HCT116 (cell line): ENCODE measurements at regions not wholly inside any gene's neighbourhood (a gene's known extent, or its start where the extent isn't known, plus 50 kb on each side); places are given as distances from the start of the nearest gene placed in this dataset.

Source experiments
- ATAC-seq: fragments of 200-7000 bp; cut with Tn5 transposase; 2 replicates; pipeline ENCODE4 v1.9.1; 2020; ENCODE audit warnings: mild to moderate bottlenecking, moderate library complexity
- BruUV-seq: library from RNA; stranded (reverse); fragments of 400-500 nt; replicated peaks from 2 replicates; lab custom pipeline; 2021; lab: Mats Ljungman, UMichigan
- CTCF ChIA-PET: fragments of 300-600 bp; sonication (Branson Sonifier 250); formaldehyde crosslinking; loops from one replicate; lab custom pipeline; 2021; ENCODE audit warnings: antibody characterized with exemption; lab: Charles Lee
- POLR2A ChIA-PET: fragments of 300-600, 350-600 bp; sonication (Branson Sonifier 250); formaldehyde crosslinking; loops from one replicate; lab custom pipeline; 2021; ENCODE audit warnings: antibody characterized with exemption; lab: Charles Lee
- RAD21 ChIA-PET, 2 experiments: fragments of 300-600 bp; sonication (Branson Sonifier 250); formaldehyde crosslinking; loops; one replicate each; lab custom pipeline; 2023; ENCODE audit warnings: low total read pairs in 2 of 2; ENCODE audit not compliant: uncharacterized antibody in 2 of 2, unreplicated experiment in 2 of 2, low non-redundant PET in 1 of 2; lab: Charles Lee
- DNase-seq: peaks from one replicate; pipeline ENCODE4 v3.0.0-alpha.2; 2010; ENCODE audit warnings: low read depth, low spot score
- H2AFZ ChIP-seq: fragments of 200-600 bp; shearing (Covaris generic), sonication (generic); 2 replicates; pipeline ENCODE4 v1.6.1; 2017; ENCODE audit warnings: low read depth, mixed run types, mixed read lengths, antibody characterized with exemption, low read length; ENCODE audit not compliant: poor library complexity, severe bottlenecking
- H3K27ac ChIP-seq: 2 replicates; pipeline ENCODE4 v1.5.1; 2012; ENCODE audit warnings: low read depth, low read length
- H3K27me3 ChIP-seq: fragments of 200-600 bp; sonication (generic); 2 replicates; pipeline ENCODE4 v1.6.1; 2016; ENCODE audit warnings: mixed run types, low read length, mixed read lengths; ENCODE audit not compliant: insufficient read depth
- H3K36me3 ChIP-seq, 2 experiments: fragments of 200-500 bp in 1 of 2; fragments of 200-600 bp in 1 of 2; sonication (Bioruptor generic) in 1 of 2; sonication (generic) in 1 of 2; 2 replicates each; pipeline versions ENCODE4 v1.5.1 to v1.6.1; 2014 to 2016; ENCODE audit warnings: low read length in 2 of 2, inconsistent platforms in 1 of 2, mixed read lengths in 1 of 2, mixed run types in 1 of 2; ENCODE audit not compliant: insufficient read depth in 2 of 2, control insufficient read depth in 1 of 2
- H3K4me1 ChIP-seq, 2 experiments: fragments of 200-600 bp in 1 of 2; sonication (generic) in 1 of 2; 2 replicates each; pipeline versions ENCODE4 v1.5.1 to v1.6.1; 2012 to 2017; ENCODE audit warnings: low read length in 2 of 2, inconsistent platforms in 1 of 2, mild to moderate bottlenecking in 1 of 2, mixed read lengths in 1 of 2, mixed run types in 1 of 2, moderate library complexity in 1 of 2; ENCODE audit not compliant: insufficient read depth in 2 of 2, control insufficient read depth in 1 of 2
- H3K4me2 ChIP-seq: fragments of 200-600 bp; sonication (generic); 2 replicates; pipeline ENCODE4 v1.6.1; 2017; ENCODE audit warnings: mixed run types, low read length, mixed read lengths
- H3K4me3 ChIP-seq, 2 experiments: fragments of 200-600 bp in 1 of 2; sonication (generic) in 1 of 2; replicated peaks in 1 of 2; 2 replicates each; pipeline ENCODE4 v1.5.1; 2011 to 2016; ENCODE audit warnings: low read length in 2 of 2, control low read depth in 1 of 2, low read depth in 1 of 2, mild to moderate bottlenecking in 1 of 2, mixed read lengths in 1 of 2, mixed run types in 1 of 2
- H3K79me2 ChIP-seq: fragments of 200-600 bp; sonication (generic); 2 replicates; pipeline ENCODE4 v1.6.1; 2017; ENCODE audit warnings: mild to moderate bottlenecking, mixed run types, low read length, moderate library complexity, mixed read lengths; ENCODE audit not compliant: insufficient read depth
- H3K9ac ChIP-seq: fragments of 200-600 bp; sonication (generic); 2 replicates; pipeline ENCODE4 v1.6.1; 2016; ENCODE audit warnings: low read length, mixed read lengths
- H3K9me2 ChIP-seq: fragments of 200-600 bp; sonication (generic), shearing (Covaris generic); 2 replicates; pipeline ENCODE4 v1.6.1; 2017; ENCODE audit warnings: mixed run types, mild to moderate bottlenecking, moderate library complexity; ENCODE audit not compliant: insufficient read depth
- H3K9me3 ChIP-seq, 2 experiments: fragments of 200-500 bp in 1 of 2; fragments of 200-600 bp in 1 of 2; sonication (Bioruptor generic) in 1 of 2; sonication (generic) in 1 of 2; 2 replicates each; pipeline ENCODE4 v1.6.1; 2014 to 2017; ENCODE audit warnings: low read length in 2 of 2, mixed read lengths in 2 of 2, inconsistent platforms in 1 of 2, low read depth in 1 of 2, mild to moderate bottlenecking in 1 of 2, mixed run types in 1 of 2, moderate library complexity in 1 of 2; ENCODE audit not compliant: control insufficient read depth in 1 of 2, insufficient read depth in 1 of 2
- H4K20me1 ChIP-seq: fragments of 200-600 bp; sonication (generic), shearing (Covaris generic); 2 replicates; pipeline ENCODE4 v1.6.1; 2017; ENCODE audit warnings: mixed run types, mild to moderate bottlenecking, moderate library complexity; ENCODE audit not compliant: insufficient read depth
- ATF3 ChIP-seq: IDR thresholded peaks from 2 replicates; pipeline ENCODE4 v1.6.1; 2012
- CEBPB ChIP-seq: IDR thresholded peaks from 2 replicates; pipeline ENCODE4 v1.6.1; 2012; ENCODE audit warnings: low read depth
- CTCF ChIP-seq, 3 experiments: fragments of 200-600 bp in 1 of 3; sonication (generic) in 1 of 3; IDR thresholded peaks in 2 of 3; conservative IDR thresholded peaks in 1 of 3; 2 replicates each; pipeline ENCODE4 v1.5.1; 2012 to 2017; ENCODE audit warnings: low read depth in 2 of 3, low read length in 2 of 3, antibody characterized with exemption in 1 of 3, borderline replicate concordance in 1 of 3, control low read depth in 1 of 3, mild to moderate bottlenecking in 1 of 3, mixed read lengths in 1 of 3, mixed run types in 1 of 3, moderate library complexity in 1 of 3; ENCODE audit not compliant: insufficient read depth in 1 of 3
- ELF1 ChIP-seq: IDR thresholded peaks from 2 replicates; pipeline ENCODE4 v1.6.1; 2012; ENCODE audit warnings: low read depth, borderline replicate concordance
- EZH2 ChIP-seq: fragments of 200-600 bp; sonication (generic); IDR thresholded peaks from 2 replicates; pipeline ENCODE4 v1.6.1; 2017; ENCODE audit warnings: antibody characterized with exemption, mixed run types
- MAX ChIP-seq: IDR thresholded peaks from 2 replicates; pipeline ENCODE4 v1.6.1; 2012
- POLR2A ChIP-seq: IDR thresholded peaks from 2 replicates; pipeline ENCODE4 v1.7.0; 2011; ENCODE audit warnings: borderline replicate concordance; ENCODE audit not compliant: insufficient read depth, insufficient read length; ENCODE audit errors: extremely low read depth
- REST ChIP-seq: IDR thresholded peaks from 2 replicates; pipeline ENCODE4 v1.6.1; 2012; ENCODE audit warnings: low read depth
- TCF7L2 ChIP-seq: IDR thresholded peaks from 2 replicates; pipeline ENCODE4 v1.7.0; 2011; ENCODE audit warnings: borderline replicate concordance, inconsistent platforms; ENCODE audit not compliant: insufficient read depth, insufficient read length; ENCODE audit errors: extremely low read depth
- ZBTB33 ChIP-seq: IDR thresholded peaks from 2 replicates; pipeline ENCODE4 v1.6.1; 2011; ENCODE audit warnings: mild to moderate bottlenecking, low read length, moderate library complexity; ENCODE audit not compliant: insufficient replicate concordance; ENCODE audit errors: extremely low read depth
- intact Hi-C: fragments of 100-400 bp; cut with micrococcal nuclease; formaldehyde crosslinking; loops from 2 replicates; pipeline ENCODE4 v1.10.0; 2022

GRCh38 chr19:31604493-31605040, 255.3 kb upstream of the TSHZ3 start:
- no peak overlapping the region for H3K4me3 ChIP-seq
- no peak for DNase-seq

More at GRCh38 chr19:31604493-31605040, 255.3 kb upstream of the TSHZ3 start:
- H3K9ac ChIP-seq: no peak overlapping the region
- ChIA-PET CTCF (no interaction called here), POLR2A (no interaction called here), RAD21 (no interaction called here)
- no peak overlapping the region for H3K27ac ChIP-seq
- no peaks in the 10 kb centered on the region for H3K36me3 ChIP-seq
- TF ChIP-seq MAX: no peak
- no peak for TF ChIP-seq ZBTB33
- TF ChIP-seq EZH2: no peak
- TF ChIP-seq POLR2A: no peak
- TF ChIP-seq ELF1: no peak
- TF ChIP-seq REST: no peak
- no peak for TF ChIP-seq CTCF (IDR thresholded peaks at IDR 0.05 in 2 of 3, conservative IDR thresholded peaks at IDR 0.05 in 1 of 3; ENCODE audit: borderline replicate concordance in 1 of 3, insufficient read depth in 1 of 3, low read depth in 2 of 3, low read length in 2 of 3)
- TF ChIP-seq TCF7L2: no peak
- TF ChIP-seq ATF3: no peak
- no peak for TF ChIP-seq CEBPB
- no peaks in the 10 kb centered on the region for H4K20me1 ChIP-seq
- no TSS peak for BruUV-seq
- H3K27me3 ChIP-seq: no peaks in the 10 kb centered on the region
- H2AFZ ChIP-seq: no peak overlapping the region
- no peaks in the 10 kb centered on the region for H3K79me2 ChIP-seq
- peaks cover 0 to 18% of the 10 kb centered on the region in 2 experiments; a peak in 2 of 4 replicates for H3K9me3 ChIP-seq
- no peaks in the 10 kb centered on the region for H3K4me1 ChIP-seq
- no peak for ATAC-seq
- no peak overlapping the region for H3K4me2 ChIP-seq
- H3K9me2 ChIP-seq: no peaks in the 10 kb centered on the region
- intact Hi-C loops: no loop called here
